ENCODE measurements at regions not wholly inside any gene's neighbourhood (a gene's known extent, or its start where the extent isn't known, plus 50 kb on each side); places are given as distances from the start of the nearest gene placed in this dataset.

DNA sequence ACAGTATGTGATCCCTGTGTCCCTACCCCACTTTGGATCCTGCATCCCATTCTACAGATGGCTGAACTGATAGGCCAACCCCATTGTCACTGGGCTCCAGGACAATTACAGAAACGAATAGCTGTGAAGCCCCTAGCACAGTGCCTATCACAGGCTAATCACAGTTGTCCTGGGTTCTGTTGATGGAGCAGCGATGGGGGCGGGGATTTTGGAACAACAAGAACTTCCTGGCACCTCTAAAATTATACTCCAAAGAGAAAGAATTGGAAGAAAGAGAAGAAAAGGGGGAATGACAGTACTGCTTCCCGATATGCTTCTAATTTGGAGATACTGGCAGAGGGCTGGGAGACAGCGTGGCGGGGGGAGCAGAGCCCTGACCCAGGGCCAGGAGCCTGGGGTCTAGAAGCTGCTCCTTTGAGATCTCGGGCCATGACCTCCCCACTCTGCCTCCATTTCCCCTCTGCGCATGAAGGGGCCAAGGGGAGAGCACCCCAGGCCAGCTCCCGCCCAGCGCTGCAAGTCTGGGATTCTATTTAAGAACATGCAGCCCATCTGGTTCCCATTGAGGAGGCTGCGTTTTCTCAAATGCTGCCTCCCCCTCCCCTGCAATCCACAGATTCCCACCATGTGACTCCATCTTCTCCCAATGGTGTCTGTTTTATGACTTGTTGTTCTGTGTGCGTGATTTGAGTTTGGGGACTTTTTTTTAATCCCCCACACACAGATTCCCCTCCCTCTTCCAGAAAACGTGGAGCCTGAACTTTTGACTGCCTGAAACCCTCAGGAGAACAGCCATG lies 202.7 kb downstream of the CYP26B1 start:
- peaks cover 2% of the 10 kb centered on the region for H3K27me3 Mint-ChIP-seq
- no peak overlapping the region for H3K4me3 Mint-ChIP-seq
- no peak overlapping the region for H3K27ac Mint-ChIP-seq
- no peak for DNase-seq
- H3K36me3 Mint-ChIP-seq (ENCODE audit: low read depth) = no peaks in the 10 kb centered on the region
- no peak for ATAC-seq
- H3K4me1 Mint-ChIP-seq = no peaks in the 10 kb centered on the region
- no peaks in the 10 kb centered on the region for H3K9me3 Mint-ChIP-seq

DNA sequence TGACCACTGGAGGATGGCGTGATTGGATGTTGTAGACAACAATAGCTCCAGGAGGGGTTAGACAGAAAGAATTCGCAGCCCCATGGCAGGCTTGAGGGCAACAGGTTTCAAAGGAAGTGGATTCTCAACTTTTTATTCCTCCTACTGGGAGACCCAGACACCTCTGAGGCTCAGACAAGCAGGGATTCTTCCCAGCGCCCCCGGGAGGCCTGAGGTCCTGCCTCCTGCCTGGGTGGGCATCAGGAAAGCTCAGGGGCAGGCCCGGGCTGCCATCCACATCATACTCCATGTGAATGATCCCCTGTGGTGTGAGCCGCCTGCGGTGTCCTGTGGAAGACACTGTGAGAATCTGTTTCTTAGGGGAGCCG lies 203.5 kb downstream of the CYP26B1 start:
- Mint-ChIP-seq H3K4me3 (no peak overlapping the region), H3K27ac (no peak overlapping the region), H3K36me3 (ENCODE audit: low read depth) (no peaks in the 10 kb centered on the region), H3K4me1 (no peaks in the 10 kb centered on the region), H3K27me3 (peaks cover 2% of the 10 kb centered on the region), H3K9me3 (no peaks in the 10 kb centered on the region)
- no peak for ATAC-seq
- DNase-seq = no peak

DNA sequence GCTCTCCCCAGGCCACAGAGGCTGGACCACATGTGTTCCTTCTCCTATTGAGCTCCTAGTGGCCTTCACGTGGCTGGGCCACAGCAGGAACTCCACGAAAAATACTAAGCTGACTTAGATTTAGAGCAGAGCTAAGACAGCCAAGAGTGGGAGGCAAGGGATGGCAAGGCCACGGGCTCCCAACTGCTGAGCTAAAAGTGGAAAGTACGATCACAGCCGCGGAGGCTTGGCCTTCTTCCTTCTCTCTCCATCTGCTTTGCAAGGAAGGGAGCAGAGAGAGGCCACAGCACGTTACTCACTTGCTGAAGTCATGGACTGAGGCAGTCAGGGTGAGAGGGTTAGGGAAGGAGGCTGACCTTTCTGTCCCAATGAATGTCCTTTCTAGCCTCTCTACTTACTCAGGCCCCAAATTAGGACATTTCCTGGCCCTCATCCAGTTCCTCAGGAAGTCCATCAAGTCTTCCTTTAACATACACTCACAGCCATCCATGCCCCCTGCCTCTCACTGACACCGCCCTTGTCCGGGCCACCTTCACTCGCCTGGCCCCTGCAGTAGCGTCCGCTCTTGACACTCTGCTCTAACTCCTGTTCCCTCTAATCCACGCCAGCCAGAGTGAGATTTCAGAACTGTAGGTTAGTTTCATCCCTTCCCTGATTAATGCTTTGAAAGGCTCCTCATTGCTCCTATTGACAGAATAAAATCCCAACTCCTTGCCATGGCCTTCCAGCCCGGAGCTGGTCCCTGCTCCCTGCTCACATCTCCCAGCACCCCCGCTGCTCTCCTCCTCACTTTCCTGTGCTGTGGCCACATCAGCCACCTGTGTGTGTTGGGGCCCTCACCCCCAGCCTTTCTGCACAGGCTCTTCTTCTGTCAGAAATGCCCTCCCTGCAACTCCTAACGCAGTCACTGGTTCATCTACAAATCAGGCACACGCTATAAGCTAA lies 204.2 kb downstream of the CYP26B1 start:
- H3K27ac Mint-ChIP-seq = no peak overlapping the region
- H3K4me1 Mint-ChIP-seq = no peaks in the 10 kb centered on the region
- H3K9me3 Mint-ChIP-seq = no peaks in the 10 kb centered on the region
- no peak for ATAC-seq
- DNase-seq = no peak
- peaks cover 2% of the 10 kb centered on the region for H3K27me3 Mint-ChIP-seq
- H3K36me3 Mint-ChIP-seq (ENCODE audit: low read depth) = no peaks in the 10 kb centered on the region
- no peak overlapping the region for H3K4me3 Mint-ChIP-seq

DNA sequence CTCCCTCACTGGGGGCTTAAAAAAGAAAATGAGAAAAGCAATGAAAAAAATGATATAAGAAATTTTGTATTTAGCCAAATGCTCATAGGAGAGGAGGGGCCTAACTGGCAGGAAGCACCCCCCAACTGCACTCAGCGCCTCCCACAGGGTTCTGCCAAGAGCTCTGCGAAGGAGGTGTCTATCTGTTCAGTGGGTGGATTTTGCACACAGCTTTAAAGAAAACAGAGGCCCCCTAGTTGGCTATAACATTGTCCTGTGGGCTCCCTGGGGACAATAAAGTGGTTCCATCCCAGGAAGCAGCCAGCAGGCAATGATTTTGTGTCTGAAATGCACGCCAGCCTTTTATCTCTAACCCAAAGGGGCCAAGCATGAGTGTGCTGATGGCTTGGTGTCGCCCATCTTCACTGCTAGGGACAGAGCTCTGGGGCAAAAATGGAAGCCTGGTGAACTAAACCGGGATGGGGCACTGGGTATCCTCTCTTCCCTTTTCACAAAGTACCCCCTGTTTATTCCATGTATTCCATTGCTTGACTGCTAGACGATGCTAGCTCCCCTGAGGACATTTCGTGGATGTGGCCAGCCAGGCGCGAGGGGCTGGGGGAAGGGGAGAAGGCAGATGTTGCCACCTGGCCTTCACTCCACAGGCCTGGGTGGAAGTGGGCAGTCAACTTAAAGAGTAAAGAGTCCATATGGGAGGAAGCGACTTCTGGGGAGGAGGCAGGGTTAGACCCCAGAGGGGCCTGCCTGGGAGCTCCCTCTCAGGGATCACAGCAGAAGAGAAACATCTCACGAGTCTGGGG lies 205.7 kb downstream of the CYP26B1 start:
- H3K9me3 Mint-ChIP-seq = no peaks in the 10 kb centered on the region
- DNase-seq (no peak), ATAC-seq (no peak)
- no peak overlapping the region for H3K4me3 Mint-ChIP-seq
- no peak overlapping the region for H3K27ac Mint-ChIP-seq
- H3K27me3 Mint-ChIP-seq = peaks cover 2% of the 10 kb centered on the region
- no peaks in the 10 kb centered on the region for H3K4me1 Mint-ChIP-seq
- H3K36me3 Mint-ChIP-seq (ENCODE audit: low read depth) = no peaks in the 10 kb centered on the region

DNA sequence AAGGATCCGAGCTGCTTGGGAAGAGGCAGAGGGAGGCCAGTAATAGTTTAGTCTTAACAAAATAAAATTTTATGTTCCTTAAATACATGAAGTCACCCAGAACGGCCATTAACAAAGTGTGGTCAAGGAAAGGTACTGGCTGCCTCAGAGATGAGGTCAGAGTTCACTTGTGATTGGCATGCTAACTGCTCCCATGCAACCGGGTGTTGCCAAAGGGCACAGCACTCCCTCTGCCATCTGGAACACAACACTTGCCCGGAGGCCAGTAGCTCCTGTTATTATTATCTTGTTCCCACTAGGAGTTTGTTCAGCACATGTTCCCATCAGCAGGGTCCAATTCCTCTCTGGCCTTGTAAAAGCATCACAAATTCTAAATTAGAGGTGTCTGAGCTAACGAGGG lies 207.0 kb downstream of the CYP26B1 start:
- Mint-ChIP-seq H3K4me1 (no peaks in the 10 kb centered on the region), H3K4me3 (no peak overlapping the region), H3K9me3 (no peaks in the 10 kb centered on the region), H3K27ac (no peak overlapping the region), H3K27me3 (peaks cover 2% of the 10 kb centered on the region), H3K36me3 (ENCODE audit: low read depth) (no peaks in the 10 kb centered on the region)
- ATAC-seq (no peak), DNase-seq (no peak)

DNA sequence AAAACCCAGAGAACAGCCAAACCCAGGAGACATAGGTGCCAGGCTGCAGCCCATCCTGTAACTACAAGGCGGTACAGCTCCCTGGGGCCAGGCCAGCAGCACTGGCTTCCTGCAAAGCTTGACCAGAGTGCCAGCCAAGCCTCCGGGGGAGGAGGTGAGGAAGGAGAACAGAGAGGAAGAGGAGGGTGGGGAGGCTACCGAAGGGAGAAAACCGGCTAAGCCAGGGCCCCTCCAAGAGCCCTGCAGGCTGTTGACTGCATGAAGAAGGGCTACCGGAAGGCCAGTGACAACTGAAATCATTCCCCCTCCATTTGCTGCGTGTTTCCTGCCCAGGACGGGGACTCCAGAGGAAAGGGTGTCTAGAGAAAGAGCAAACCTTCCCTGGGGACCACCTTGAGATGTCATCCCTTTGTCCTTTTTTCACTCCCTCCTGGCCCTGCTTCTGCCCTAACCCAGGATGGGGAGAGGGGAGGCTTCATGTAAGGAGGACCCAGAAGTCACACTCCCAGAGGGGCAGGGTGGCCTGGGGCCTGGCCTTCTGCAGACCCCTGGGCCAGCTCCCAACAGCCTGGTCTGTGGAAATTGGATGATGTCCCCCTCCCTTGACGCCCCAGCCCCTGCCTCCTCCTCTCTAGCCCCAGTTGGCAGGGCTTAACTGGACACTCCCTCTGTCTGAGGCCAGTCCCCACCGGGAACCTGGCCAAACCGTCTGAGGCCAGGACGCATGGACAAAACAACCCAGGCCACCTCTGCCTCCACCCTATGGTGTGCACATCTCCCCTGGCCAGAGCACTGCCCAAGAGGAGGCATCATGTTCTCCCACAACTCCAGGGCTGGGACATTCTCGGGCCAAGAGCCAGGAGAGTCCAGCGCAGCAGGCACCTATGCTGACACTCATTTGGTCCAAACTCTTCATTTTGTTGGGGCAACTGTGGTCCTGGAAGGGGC lies 207.8 kb downstream of the CYP26B1 start:
- no peak for DNase-seq
- Mint-ChIP-seq H3K36me3 (ENCODE audit: low read depth) (no peaks in the 10 kb centered on the region), H3K27ac (no peak overlapping the region), H3K27me3 (peaks cover 2% of the 10 kb centered on the region), H3K4me1 (no peaks in the 10 kb centered on the region), H3K9me3 (no peaks in the 10 kb centered on the region), H3K4me3 (no peak overlapping the region)
- no peak for ATAC-seq

DNA sequence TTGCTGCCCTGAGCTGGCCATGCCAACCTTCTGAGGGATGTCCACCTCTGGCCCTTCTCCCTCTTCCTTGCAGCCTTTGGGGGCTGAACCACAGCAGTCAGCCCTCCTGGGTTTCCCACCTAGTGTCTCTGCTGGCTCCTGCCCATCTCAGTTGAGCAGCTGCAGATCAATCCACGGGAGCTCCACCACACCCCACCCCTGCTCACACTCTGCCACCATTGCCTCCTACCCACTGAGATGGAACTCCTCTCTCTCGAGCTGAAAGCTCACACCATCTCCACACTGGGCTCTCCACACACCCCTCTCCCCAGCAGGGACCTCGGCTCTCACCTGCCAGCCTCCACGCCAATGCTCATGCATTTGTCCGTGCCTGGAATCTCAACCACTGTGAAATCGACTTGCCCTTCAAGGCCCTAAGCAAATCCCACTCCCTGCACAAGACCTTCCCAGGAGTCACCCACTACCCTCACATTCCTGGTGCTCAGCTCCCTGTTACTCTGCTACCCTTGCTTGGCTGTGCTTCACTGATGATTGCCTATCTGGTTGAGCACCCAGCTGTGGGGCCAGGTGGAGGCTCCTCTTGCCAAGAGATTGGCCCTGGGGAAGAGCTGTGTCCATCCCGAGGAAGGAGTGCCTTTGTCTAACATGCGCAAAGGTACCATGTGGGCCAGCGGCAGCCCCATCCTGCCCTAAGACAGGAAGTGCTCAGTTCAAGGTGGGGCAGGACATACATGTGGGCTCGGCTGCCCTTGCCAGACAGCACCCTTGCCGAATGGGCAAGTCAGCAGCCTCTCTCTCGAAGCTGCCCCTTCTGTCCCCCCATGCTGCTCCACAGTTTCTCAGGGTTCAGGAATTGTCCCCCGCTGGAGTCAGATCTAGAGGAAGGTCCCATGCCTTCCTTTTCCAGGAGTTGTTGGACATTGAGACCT lies 208.7 kb downstream of the CYP26B1 start:
- H3K27me3 Mint-ChIP-seq = peaks cover 2% of the 10 kb centered on the region
- ATAC-seq (no peak), DNase-seq (no peak)
- no peaks in the 10 kb centered on the region for H3K9me3 Mint-ChIP-seq
- no peaks in the 10 kb centered on the region for H3K36me3 Mint-ChIP-seq (ENCODE audit: low read depth)
- H3K27ac Mint-ChIP-seq = no peak overlapping the region
- H3K4me3 Mint-ChIP-seq = no peak overlapping the region
- H3K4me1 Mint-ChIP-seq = no peaks in the 10 kb centered on the region

DNA sequence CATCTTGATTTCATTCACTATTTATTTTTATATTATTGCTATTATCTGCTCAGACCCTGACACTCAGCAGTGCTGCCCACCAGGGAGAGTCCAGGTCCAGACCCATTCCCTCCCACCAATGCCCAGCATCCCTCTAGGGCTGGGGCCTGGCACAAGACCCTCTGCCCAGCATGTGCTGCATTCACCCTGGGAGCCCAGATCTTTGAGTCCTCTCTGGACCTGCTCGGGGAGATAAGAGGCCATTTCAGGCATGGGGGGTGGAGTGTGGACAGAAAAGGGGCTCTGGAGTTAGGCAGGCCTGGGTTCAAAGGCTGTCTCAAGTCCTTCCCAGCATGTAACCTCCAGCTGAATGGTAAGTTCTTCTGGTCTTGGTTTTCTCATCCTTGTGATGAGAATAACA lies 209.6 kb downstream of the CYP26B1 start:
- DNase-seq (no peak), ATAC-seq (no peak)
- Mint-ChIP-seq H3K36me3 (ENCODE audit: low read depth) (no peaks in the 10 kb centered on the region), H3K9me3 (no peaks in the 10 kb centered on the region), H3K4me3 (no peak overlapping the region), H3K27ac (no peak overlapping the region), H3K4me1 (no peaks in the 10 kb centered on the region), H3K27me3 (peaks cover 2% of the 10 kb centered on the region)

DNA sequence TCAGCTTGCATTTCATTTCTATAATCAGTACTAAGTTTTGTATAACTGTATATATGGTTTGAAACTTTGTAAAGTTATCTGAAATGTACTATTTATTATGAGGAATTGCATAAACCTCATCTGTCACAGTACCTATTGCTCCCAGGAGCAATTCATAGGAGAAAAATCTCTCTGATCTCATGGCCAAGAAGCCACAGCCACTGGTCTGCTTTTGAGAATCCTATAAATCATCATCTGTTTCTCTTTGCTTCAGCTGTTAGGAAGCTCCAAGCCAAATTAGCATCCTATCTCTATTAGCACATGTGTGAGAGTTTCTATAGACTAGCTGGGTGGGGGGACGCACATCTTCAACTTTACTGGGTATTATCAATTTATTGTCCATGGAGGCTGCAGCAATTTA lies 210.3 kb downstream of the CYP26B1 start:
- Mint-ChIP-seq H3K9me3 (no peaks in the 10 kb centered on the region), H3K4me3 (no peak overlapping the region), H3K36me3 (ENCODE audit: low read depth) (no peaks in the 10 kb centered on the region), H3K4me1 (no peaks in the 10 kb centered on the region), H3K27me3 (peaks cover 2% of the 10 kb centered on the region), H3K27ac (no peak overlapping the region)
- DNase-seq = no peak
- ATAC-seq = no peak

DNA sequence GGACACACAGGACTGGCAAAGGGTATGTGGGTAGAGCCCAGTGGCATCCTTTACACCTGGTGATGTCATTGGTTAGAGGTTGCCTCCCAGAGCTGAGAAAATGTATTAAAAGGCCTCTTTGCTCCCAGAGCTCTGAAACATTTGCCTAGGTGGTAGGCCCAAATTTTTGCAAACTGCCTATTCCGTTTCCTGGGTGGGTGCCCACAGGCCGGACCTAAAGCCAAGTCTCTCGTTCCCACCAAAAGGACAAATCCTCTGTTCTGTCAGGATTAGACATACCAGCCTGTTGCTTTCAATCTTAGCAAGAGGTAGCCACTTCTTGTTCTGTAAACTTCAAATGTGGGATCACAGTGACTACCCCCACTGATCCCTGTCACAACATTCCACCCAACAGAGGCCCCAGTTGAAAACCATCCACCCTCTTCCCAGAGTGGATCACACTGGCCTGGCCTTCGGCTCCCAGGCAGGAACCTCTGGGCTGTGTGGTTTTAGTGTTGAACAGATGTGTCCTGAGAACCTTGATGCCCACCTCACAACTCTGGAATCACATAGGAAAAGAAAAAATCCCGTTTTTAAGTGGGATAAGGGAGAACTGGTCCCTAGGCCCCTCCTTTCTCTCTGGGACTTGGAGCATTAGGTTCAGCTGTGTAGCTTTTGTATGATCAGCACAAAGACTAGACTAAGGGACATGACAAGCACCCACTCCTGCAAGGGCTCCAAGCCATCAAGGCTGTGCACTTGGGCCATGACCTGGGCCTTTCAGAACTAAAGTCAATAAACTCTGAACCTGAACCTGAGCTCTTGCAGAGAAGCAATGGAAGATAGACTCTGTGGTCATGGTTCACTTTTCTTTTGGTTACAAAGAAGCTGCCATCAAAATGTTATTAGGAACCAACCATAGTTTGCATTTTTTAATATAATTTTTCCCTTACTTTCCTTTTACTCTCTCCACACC lies 211.3 kb downstream of the CYP26B1 start:
- Mint-ChIP-seq H3K4me3 (no peak overlapping the region), H3K4me1 (no peaks in the 10 kb centered on the region), H3K27ac (no peak overlapping the region), H3K27me3 (no peaks in the 10 kb centered on the region), H3K36me3 (ENCODE audit: low read depth) (no peaks in the 10 kb centered on the region), H3K9me3 (no peaks in the 10 kb centered on the region)
- ATAC-seq (no peak), DNase-seq (no peak)

DNA sequence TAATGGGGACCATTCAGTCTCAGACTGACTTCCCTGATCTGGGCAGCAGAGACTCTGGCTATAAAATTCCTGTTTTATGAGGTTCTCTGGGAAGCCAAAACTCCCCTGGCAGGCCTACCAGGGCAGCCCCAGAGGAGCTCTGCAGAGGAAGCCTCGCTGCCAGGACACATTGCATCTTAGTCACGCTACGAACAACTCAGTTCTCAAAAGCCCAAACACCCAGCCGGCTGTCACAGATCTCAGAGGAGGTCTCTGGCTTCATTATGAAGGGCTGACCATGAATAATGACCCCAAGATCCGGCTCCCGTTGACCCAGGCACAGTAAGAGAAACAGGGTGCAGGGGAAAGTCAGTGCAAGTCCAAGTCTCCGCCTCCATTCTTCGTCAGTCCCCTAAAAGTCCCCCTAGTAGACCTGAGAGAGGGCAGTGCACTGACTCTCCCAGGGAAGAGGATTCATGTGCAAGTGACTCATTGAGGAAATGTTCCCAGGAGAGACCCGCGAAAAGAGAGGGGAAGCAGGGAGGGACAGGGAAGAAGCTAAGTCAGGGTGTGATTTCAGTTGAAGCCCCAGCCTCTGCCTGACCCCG lies 212.3 kb downstream of the CYP26B1 start:
- Mint-ChIP-seq H3K36me3 (ENCODE audit: low read depth) (no peaks in the 10 kb centered on the region), H3K4me3 (no peak overlapping the region), H3K27ac (no peak overlapping the region), H3K9me3 (no peaks in the 10 kb centered on the region), H3K27me3 (no peaks in the 10 kb centered on the region), H3K4me1 (no peaks in the 10 kb centered on the region)
- DNase-seq (no peak), ATAC-seq (no peak)

Data from activated naive CD8-positive, alpha-beta T cell treated with anti-CD3 and anti-CD28 coated beads, Interleukin-2, amount 50 U/mL, for 24 hours (primary cell).